Stimulated activated CD8-positive, alpha-beta memory T cell treated with anti-CD3 and anti-CD28 coated beads, Interleukin-7, amount 100 ng/mL, for 48 hours (primary cell): ENCODE measurements at regions not wholly inside any gene's neighbourhood (a gene's known extent, or its start where the extent isn't known, plus 50 kb on each side); places are given as distances from the start of the nearest gene placed in this dataset.
"Not testable (repeated sequence)": the region's sequence is repeated elsewhere in the genome, so short reads cannot be mapped to it uniquely, and the experiment has no call there.

ENCODE experiments used
- DNase-seq, 2 donors: peaks; one replicate each; pipeline ENCODE4 v3.0.0-alpha.2; 2020; ENCODE audit warnings: low read depth in 1 of 2; ENCODE audit errors: extremely low read depth in 1 of 2

DNA sequence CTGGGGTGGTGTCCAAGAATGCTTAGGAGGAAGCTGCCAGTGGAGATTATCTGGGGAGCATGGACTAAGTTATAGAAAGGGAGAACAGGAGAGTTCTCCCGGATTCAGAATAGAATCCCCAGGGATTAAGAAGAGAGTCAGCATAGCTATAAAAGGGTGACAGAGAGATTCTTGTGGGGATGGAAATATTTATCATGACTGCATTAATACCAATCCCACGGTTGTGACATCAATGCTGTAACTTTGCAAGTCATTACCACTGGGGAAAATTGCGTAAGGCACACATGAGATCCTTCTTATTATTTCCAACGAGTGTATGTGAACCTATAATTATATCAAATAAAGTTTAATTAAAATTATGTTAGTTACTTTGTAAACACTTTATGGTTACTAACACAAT lies 447.9 kb upstream of the TMEM132C start:
- DNase-seq = no peak

GRCh38 chr12:127820271-127820670 lies 446.7 kb upstream of the TMEM132C start:
- DNase-seq = no peak

- DNase-seq = no peak
These were observed 446.1 kb upstream of the TMEM132C start for GRCh38 chr12:127820846-127821245.

- no peak for DNase-seq
These were observed 444.1 kb upstream of the TMEM132C start for GRCh38 chr12:127822809-127823411.

DNA sequence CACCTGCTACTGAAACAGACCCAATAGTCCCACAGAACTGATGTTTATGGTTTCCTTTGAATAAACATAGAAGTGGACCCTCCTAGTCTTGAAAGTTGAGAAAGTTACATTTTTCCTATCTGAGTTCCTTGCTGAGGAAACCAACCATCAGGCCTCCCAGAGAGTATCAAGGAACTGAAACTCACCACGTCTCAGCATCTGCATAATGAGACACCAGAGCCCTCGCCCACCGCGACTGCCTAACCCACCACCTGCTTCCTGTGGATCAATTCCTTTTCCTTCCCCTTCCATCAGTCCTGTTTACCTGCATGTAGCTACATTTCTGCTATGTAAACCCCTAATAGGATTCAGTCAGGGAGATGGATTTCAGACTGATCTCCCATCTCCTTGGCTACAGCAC lies 443.2 kb upstream of the TMEM132C start:
- DNase-seq = no peak

DNA sequence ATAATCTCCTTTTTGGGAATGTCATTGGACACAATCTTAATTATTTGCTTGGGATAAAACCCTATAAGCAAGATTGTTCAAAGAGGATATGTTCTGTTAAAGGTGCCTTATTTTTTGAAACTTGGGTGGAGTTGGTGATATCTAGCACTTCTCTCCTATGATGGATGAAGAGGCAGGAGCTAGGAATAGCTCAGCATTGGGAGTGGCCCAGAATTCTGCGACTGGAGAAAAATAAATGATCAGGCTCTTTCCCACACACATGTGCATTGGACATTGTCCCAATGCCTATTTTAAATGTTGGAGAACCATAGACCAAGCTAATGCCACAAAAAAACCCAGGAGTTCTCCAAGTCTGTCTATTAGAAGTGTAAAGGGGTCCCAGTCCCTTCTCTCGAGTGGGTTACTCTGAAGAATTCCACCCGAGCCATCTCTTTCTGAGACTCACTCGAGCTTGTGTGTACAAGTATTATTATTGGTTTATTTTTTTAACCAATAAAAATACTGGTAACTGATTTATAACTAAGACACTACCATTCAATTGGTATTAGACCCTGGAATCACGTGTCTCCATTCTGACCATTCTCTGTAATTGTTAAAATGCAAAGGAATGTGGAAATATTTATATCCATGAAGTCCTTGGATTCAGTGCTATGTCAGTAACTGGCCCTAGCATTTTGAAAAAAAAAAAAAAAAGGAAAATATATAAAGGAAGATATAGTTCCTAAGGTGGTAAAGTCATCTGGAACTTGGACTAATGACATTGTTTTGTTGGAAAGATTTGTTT lies 437.5 kb upstream of the TMEM132C start:
- DNase-seq = no peak

GRCh38 chr12:127830065-127830460 lies 436.9 kb upstream of the TMEM132C start:
- no peak for DNase-seq

DNA sequence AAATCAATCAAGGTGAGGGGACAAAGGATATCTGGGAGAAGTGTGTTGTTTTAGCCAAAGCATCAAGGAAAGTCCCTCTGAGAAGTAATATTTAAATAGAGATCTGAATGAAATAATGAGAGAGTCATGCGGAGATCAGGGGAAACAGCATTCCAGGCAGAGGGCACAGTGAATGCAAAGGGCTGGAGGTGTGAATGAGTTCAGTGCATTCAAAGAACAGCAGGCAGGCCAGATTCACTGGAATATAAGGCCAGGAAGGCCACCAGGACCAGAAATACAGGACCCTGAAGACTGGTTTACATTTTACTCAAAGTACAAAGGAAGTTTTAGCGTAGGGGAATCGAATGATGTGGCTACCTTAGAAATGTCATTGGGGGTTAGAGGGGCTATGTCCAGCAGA lies 436.2 kb upstream of the TMEM132C start:
- DNase-seq = no peak

- no peak for DNase-seq
These were observed 434.8 kb upstream of the TMEM132C start for GRCh38 chr12:127832172-127832571.

DNA sequence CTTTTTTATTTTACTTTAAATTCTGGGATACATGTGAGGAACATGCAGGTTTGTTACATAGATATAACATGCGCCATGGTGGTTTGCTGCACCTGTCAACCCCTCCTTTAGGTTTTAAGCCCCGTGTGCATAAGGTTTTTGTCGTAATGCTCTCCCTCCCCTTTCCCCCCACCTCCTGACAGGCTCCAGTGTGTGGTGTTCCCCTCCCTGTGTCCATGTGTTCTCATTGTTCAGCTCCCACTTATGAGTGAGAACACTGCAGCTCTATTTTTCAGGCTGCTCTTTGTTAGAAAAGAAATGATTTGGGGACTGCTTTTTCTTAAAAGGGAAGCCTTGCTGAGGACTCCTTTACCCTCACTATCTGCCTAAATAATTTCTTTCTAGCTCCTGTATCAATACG lies 430.2 kb upstream of the TMEM132C start:
- DNase-seq = not testable (repeated sequence)

- no peak for DNase-seq
These were observed 409.3 kb upstream of the TMEM132C start for GRCh38 chr12:127857661-127858060.

GRCh38 chr12:127860536-127860935 lies 406.4 kb upstream of the TMEM132C start:
- DNase-seq = no peak

DNA sequence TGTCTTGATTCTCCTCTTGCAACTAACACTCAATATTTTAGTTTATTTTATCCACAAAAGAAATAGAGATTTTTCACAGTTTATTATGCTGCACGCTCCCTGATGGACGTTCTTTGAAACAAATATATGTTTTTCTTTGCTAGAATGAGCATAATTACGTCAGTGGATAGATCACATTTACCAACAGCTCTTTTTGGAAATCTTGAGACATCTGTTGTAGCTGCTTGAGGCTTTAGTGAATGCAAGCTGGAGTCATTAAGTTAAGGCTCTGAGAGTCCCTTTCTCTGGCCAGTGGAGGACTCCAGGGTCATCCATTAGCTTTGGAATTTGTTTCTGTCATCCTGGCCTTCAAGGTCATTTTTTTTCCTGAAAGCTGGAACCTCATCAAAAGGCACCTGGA lies 405.6 kb upstream of the TMEM132C start:
- DNase-seq = no peak

GRCh38 chr12:127873306-127873705 lies 393.7 kb upstream of the TMEM132C start:
- DNase-seq = no peak

GRCh38 chr12:127881371-127882140 lies 385.4 kb upstream of the TMEM132C start:
- no peak for DNase-seq

- no peak for DNase-seq
These were observed 384.0 kb upstream of the TMEM132C start for GRCh38 chr12:127883013-127883412.

DNA sequence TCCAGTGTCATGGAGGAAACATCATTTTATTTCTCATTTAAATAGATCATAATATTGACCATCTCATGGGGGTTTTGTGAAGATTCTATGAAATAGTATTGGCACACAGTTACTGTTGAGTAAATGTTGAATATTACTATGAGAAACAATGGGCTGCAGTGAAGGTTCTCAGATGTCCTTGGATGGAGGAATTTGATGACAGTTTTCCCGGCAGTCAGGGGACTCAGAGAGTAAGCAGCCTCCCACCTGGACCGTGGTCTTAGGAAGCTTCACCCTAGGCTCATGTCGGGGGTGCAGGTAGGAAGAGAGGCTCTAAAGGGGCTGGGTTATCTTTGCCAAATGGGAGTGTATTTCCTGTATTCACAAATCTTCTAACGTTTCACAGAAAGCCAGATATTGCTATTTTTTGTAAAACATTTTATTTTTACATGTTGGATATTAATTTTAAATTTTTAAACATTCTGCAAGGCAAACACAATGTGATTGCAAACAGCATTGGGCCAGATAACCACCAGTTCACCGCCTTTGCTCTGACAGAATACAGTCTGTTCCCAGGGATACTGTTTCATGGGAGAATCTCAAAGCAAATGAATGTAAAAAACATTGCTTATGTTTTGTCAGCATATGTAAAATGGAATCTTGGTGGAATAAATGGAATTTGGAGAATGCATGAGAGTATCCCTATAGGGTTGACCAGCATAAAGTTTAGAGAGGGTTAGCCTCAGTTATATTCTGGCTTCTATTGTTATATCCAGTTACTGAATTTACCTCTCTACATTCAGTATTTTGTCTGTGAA lies 380.8 kb upstream of the TMEM132C start:
- no peak for DNase-seq

GRCh38 chr12:127886827-127887226 lies 380.1 kb upstream of the TMEM132C start:
- no peak for DNase-seq

DNA sequence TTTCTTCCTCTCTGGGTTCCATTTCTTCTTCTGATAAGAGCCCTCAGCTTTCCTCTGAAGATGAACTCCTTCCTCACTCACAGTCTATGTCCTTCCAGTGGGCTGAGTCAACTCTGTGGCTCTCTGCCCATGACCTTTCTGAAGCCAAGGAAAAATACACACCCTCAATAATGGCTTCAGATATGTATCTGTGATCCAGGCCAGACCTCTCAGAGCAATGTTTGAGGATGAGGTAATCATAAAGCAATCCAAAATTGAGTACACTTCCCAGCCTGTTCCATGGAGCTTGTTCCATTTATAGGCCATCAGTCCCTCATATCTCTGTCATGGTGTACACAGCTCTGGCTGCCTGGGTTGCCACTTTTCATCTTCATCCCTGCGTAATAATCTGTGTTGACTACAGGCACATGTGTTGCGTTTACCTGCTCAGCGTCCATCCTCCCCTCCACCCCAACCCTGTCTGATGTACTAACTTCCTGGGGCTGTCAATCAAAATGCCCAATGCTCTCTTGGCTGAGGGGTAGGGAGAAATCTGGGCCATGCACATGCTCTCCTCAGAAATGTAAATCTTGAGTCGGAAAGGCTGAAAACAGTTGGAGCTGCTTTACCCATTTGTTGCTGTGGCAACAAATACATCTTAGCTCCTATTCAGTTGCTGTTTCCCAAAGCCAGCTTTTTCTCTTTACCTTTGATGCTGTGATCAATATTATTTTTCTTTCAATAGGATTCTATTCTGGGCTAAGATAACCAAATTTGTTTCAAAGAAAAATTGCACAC lies 377.8 kb upstream of the TMEM132C start:
- DNase-seq = no peak

- no peak for DNase-seq
These were observed 372.9 kb upstream of the TMEM132C start for GRCh38 chr12:127893895-127894609.
